CD1c-positive myeloid dendritic cell (primary cell): ENCODE measurements at regions not wholly inside any gene's neighbourhood (a gene's known extent, or its start where the extent isn't known, plus 50 kb on each side); places are given as distances from the start of the nearest gene placed in this dataset.
A peak's percentile ranks its signal among the peaks of the same experiment; 100 is the strongest.

Experiments used
- DNase-seq: peaks from one replicate; pipeline ENCODE4 v3.0.0-alpha.2; 2016; ENCODE audit errors: extremely low spot score

DNA sequence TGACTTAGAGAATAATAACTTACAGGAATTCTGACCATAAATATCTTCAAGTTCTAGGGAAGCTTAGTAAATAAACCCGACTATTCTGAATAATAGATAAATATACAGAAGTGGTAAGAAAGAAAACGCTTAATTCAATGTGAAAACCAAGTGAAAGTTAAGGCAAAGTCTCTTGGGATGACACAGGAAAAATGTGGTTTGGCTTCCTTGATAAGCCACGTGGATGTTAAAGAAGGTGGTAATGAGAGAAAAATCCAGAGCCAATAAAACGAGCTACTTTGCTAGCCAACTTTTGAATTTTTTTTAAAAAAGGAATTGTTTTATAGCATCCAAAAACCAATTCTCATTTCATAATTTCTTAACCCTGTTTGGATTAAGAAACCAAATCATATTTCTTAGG, 166.2 kb upstream of the VRK2 start:
- DNase-seq, result no peak

DNA sequence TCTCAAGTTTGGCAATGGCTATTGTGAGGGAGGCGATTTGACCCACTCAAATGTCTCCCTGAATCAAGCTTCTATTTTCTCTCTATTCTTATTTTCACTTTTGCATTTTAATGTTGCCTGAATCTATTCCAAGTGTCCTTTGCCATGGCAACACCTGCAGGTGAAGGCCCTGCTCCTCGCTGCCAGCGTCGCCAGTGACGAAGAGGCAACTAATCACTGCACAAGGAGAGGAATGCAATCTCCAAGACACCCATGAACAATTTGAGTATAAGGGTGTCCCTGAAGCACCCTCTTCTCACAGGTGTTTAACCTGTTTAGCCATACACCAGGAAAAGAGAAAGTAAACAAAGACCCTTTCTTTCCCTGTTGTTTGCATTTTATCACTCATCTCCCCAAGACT, 165.6 kb upstream of the VRK2 start:
- DNase-seq, result no peak

DNA sequence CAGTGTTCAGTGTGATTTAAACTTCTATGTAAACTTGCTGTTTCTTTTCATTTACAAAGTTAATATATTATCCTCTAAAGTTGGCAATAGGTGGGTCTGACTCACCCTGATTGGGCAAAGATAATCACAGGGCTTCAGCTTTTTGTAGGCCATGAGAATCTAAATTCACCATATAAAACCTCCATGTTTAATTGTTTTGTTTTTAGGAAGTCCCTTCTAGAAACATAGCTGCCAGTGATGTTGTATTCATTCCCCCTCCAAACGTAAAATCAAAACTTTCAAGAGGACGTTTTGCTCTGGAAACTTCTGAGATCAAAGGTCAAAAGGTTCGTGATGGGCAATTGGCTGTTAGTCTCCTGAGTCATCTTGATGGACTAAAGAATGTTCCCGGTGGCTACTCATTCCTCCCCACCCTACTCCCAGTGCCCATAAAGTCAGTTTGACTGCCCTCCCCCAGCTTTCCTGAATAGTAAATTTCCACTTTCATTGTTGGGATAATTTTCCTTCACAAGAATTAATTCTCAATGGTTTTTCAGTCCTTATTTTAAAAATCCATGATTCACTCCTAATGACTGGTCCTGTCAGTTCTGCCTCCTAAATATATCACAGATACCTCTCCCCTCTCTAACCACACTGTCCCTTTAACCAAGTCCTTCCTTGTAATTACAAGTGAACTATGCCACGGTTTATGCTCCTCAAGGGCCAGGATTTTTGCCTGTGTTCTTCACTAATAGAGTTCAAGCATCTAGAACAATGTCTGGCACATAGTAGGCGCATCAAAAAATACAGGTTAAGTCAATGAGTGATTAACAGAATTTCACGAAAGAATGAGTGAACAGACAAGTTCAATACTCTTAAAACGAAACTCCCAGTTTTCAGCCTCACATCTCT, 164.4 kb upstream of the VRK2 start:
- DNase-seq, result no peak

DNA sequence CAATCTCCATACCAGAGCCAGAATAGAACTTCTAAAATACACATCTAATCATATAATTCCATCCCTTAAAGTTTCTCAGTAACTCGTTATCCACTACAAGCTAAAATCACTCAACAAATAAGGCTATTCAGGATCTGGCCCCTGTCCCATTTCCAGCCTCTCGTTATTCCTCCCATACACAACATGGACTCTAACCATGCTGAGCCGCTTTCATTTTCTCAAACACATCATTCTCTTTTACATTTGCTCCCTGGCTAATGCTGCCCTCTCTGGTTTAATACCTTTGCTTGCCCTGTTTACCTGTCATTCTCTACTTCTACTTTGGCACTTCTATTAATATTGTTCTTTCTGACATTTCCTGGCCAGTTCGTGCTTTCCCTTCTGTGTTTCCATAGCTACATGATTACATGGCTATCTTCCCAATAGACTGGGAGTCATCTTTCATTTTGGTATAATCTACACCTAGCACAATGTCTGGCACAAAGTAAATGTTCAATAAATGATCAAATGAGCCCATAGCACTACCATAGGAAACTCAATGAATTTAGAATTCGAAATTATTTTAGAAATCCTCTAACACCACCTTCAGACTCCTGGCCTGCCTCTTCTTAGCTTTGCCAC, 163.6 kb upstream of the VRK2 start:
- no peak for DNase-seq

DNA sequence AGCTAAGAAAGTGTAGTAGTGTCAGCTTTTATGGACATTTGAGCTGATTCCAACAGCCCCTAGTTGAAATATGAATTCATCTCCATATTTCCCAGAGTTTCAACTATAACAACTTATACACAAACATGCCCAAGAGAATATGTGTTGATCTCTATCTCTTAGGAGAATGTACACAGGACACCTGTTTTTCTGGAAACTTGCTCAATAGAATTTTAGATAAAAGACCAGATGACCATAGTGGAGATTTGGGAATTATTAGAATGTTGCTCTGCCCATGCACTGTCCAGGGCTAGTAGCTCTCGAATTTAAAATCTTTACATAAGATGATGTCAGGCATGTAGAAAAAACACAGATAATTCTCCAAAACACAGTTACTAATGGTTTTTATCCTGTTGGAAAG, 162.3 kb upstream of the VRK2 start:
- DNase-seq, result no peak

DNA sequence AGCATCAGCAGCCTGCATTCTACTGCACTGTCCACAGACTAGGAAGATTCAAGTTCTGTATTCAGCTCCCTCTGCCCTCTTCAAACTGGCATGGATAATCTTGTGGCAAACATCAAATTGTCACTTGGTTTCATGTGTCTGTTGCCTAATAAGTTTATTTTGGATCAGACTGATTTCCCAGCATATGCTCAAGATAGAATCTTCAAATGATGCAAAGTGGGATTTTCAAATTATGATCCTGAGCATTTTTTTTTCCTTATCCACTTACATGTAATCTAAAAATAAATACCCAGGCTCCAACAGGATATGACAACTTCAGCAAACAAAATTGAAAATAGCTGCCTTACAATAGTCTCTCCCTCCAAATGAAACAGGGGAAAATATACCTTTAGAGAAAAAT, 160.9 kb upstream of the VRK2 start:
- DNase-seq, result no peak

DNA sequence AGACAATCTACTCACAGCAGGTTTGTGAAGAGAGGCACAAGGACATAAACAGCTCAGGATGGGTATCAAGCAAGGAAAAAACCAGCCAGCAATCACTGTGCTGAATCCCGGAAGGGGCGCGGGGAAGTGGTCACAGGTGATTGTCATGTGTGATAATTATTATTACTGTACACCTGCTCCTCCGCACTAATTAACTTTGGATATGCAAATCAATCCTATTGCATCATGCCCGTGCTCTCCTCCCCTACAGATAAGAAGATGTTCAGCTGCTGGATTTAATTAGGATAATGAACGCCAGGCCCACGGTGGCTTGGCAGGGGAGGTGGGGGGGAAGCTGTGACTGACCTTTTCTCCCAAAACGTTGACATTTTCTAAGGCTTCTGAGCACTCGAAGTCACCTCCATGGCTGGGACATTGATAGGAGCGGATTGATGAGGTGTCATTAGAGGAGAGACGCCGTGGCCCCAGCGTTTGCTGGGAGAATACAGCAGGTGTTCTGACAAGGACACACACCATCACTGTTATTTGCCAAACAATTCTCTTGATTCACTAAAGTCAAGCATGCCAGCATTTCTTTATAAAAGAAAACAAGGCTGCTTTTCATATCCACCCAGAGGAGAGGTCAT, 160.3 kb upstream of the VRK2 start:
- no peak for DNase-seq

DNA sequence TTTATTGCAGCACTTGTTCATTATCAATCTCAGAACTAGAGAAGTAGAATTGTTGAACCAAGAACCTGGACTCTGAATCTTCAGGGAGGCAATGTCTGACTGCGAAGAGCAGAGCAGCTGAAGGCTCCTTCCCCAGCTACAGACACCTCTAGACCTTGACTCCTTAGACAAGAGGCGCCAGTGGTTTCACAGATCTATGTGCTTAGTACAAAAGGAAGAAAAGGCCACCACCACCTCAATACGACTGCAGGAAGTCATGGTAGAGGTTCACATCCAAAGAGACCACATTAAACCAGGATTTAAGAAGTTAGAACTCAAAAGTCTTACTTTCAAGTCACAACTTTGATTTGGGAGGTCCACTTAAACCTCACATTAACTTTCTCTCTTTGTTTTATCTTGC, 158.1 kb upstream of the VRK2 start:
- DNase-seq, result no peak

DNA sequence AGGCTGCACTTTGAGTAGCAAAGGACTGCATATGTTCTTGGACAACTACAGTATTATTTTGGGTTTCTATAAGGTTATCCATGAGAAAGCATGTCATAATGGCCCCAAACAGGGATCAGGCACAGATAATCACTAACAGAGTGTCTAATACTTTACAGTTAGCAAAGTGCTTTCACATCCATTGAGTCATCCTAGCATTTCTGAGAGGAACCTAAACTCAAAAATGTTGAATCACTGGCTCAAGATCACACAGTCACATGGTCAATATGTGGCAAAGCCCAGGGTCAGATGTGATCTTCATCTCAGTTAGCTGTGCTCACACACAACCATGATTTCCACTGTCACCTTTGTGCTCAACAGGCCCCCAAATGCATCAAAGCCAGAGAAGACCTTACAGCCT, 156.1 kb upstream of the VRK2 start:
- DNase-seq, result peak; percentile 65

DNA sequence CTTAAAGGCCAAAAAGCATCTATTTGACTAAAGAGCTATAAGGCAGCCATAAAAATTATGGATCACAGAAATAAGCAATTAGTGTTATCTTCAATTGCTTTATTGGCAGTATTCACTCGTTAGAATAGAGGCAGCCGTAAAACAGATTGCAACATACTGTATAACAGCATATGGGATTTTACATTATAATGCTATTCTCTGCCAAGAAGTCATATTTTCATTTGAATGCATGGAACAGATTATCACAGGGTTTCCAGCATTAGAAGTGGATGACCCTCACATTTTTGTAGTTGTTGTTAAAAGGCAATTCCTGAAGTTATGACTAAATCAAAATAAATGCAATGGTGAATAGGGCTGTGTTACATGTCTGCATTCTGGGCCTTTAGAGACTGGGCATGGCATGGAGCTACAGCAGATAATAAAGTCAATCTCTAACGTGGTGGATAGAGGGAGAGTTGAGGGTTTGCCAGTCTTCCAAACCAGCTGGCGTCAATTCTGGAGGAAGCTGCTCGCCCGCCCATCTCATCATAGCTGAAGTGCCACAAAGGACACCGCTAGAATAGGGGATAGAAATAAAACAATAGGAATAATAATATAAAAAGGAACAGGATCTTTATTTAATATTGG, 155.4 kb upstream of the VRK2 start:
- DNase-seq, result no peak

DNA sequence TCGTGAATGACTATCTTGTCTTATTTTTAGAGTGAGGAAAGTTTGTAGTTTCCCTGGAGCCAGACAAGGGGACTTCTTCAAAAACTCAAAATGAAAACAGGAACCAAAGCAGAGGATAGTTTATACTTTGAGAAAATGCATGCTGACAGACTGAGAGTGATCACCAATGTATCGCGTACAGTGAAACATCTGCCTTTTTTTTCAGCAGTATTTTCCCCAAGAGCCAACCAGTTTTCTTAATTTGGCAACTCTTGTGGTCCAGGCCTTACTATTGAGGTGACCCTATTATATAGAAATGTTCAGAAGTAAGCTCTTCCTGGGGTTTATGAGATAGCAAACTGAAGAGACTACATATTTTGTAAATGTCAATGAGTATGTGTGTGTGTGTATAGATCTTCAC, 153.7 kb upstream of the VRK2 start:
- DNase-seq, result peak; percentile 74

DNA sequence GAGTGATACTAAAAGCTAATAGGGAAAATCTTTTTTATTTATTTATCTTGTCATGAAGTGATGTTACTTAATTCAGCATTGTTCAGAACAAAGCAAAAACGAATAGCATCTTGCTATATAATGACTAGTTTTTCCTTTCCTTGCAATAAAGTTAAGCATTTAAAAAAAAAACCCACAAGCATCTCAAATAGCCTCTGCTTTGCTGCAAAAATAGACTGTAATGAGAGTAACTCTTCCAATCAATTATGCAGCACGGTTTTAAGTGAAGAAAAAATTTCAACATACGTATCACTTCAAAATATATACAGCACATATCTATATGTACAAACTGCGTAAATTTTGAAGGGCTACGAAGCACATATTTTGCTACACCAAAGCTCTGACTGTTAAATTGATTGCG, 153.3 kb upstream of the VRK2 start:
- no peak for DNase-seq

DNA sequence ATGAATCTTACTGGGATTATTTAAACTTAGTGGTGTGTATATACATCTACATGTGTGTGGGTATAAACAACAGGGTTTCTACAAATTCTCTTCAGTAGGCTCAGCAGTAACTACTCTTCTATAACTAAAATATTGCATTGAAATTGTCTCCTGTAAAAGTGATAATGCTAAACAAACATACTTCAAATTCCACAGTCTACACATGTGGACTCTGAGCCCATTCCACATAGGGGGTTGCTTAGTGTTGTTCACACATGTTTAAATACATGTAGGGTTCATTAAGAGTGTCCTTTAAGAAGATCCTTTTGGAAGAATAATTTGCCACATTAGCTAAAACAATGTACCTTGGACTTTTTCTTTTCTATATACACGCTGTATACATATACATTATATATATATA, 152.8 kb upstream of the VRK2 start:
- no peak for DNase-seq

DNA sequence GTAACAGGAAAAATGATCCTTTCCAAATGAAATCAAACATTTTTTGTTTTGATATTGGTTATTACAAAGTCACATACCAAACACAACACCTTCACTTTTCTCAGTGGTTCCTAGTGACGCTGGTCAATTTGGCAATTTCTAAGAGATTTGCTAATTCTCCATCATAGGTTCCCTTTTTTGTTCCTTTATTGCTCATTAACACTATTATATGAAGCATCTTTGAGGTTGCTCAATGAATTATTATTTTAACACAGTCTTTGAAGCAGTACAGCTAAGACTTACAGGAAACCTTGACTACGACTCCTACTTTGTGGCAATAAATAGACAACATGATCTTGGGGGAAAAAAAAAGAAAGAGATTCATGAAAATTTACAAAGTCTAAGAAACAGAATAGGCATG, 152.2 kb upstream of the VRK2 start:
- DNase-seq, result peak; percentile 61

DNA sequence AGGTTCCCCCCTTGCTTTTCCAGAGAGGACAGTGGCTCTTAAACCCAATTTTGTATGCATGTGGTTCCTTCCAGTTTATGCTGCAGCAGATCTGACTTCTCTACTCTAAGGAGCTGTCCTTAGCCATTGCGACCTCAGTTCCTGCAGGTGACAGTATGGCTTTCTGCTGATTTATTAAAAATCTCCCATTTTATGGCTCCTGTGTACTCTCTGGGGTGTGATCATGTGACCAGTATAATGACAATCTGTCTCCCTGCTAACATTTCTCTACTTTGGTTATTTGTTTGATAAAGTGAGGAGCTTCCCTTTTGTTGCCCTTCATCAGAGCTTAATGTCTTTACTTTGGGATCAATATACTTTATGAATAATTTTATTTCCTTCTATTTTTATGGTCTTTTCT, 148.7 kb upstream of the VRK2 start:
- DNase-seq, result no peak

DNA sequence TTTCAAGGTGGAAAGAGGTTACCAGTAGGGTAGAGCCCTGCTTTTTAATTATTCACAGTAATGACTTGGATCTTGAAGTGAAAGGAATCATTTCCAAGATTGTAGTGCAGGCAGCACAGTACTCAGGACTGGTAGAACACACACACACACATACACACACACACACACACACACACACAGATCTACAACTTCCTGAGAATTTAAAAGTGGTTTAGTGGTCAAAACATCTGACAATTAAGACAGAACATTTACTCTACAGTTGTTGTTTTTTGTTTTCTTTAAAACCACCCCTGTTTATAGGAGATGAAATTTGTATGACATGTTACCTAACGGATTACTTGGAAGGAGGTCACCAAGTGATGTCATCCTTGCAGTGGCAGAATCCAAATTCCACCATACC, 146.7 kb upstream of the VRK2 start:
- DNase-seq, result no peak

DNA sequence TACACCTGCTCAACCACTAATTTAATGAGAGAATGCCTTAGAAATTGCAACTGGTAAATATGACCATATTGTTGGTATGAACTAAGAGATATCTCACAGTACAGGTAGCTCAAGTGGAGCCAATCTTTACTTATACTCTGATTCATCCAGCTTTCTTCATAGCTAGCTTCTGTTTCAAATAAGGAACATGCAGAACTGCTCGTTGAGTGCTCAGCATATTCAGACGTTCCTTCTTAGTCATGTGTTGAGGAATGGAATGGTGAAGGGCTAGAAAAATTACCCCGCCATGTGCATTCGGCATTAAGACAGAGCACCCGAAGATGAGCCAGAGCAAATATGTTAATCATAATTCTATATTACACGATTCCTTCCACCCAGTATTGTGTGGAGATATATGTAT, 144.0 kb upstream of the VRK2 start:
- no peak for DNase-seq

DNA sequence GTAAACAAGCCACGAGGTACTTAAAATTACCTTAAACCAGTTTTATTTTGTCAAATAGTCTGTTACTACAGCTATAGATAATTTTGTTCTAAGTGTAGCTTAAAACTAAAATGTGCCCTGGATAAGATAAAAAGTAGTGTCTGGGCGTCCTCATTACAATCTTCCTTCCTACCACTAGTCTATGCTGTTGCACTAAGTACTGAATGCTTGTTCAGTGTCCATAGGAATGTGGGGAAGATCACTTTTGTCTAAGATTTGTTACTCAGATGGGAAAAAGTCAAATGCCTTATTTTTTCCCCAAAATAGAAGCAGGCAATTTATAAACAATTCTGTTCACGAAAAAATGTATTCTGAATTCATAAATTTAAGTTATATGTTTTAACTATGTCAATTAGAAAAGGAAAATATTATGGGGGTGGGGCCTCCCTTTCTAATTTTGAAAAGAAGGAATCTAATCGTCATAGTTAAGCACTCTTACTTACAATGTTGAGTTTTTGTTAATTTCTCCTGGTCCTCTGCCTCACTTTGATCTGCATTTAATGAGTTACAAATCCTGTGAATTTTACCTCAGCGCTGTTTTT, 140.4 kb upstream of the VRK2 start:
- peak; percentile 54 for DNase-seq

DNA sequence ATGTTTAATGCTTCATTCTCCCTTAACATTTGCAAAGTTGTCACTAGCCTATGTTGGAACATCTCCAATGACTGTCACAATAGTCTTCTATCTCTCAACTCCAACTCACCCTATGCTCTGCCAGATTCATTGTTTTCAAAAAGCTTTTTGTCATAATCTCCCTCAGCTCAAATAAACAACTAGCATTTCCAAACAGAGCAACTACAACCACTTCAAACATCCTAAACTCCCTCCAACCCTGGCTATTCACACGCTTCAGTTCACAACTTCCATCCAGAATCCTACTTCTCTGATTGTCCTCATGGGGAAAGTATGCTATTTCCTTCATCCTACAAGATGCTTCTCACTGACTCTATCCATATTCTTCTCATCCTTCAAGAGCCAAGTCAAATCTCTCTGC, 139.2 kb upstream of the VRK2 start:
- DNase-seq, result no peak

DNA sequence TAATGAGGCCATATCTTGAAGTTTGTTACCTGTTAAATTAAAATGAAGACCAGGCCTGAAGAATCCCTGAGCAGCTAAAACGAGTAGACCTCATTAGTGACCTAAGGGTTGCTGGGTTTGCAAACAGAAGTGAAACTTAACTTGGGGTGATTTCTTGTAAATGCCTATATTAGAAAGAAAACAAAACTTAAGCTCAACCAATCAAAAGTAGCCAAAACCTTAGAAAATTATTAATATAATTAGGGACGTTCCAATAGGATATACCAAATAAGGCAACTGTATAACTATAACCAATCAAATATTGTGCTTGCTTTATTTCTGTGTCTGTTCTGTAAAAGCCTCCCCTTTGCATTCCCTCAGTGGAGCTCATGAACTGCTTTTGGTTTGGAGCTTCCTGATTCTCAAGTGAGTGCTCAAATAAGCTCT, 137.9 kb upstream of the VRK2 start:
- peak; percentile 16 for DNase-seq

DNA sequence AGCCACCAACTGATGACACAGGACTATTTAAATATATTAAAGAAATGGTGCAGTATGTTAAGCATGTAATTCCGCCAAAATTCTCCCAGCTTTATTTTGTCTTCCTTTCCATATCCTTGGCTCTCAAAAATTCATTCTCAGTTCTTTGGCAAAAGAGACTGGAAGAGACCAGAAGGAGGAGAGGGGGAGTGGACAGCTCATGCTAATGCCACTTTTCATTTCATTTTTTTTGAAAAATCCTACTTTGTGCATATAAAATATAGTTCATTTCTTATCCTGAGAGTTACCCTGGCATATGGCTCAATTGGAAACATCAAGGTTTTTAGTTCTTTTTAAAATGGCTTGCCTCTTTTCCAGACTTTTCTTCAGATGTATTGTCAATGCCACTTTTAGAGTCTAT, 128.5 kb upstream of the VRK2 start:
- DNase-seq, result no peak

DNA sequence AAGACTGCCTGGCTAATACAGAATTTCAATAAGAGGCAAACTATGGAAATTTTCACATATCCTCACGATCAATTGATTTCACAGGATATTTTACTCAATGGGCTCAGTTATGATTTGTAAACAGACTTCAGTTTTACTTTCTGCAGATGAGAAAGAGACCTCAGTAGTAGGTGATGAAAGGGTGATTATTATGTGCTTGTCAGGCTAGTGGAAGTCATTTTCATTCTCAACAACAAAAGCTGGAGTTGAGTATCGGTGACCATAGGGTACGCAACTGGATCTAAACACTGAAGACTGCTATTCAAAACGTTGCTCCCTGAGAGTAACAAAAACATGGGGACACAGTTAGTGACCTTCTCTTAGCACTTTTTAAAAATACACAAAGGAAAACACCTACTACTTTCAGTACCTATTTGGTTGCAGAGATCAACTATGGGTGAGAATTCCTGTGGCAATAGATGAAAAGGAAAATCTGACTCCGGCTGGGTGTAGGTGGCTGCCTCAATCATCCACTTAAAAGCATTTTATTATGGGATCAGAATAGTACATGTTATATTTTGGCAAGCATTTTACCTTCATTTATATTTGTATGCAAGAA, 126.2 kb upstream of the VRK2 start:
- DNase-seq, result no peak
